Activated CD8-positive, alpha-beta memory T cell treated with anti-CD3 and anti-CD28 coated beads, Interleukin-2, amount 50 U/mL, for 24 hours (primary cell): ENCODE measurements at regions not wholly inside any gene's neighbourhood (a gene's known extent, or its start where the extent isn't known, plus 50 kb on each side); places are given as distances from the start of the nearest gene placed in this dataset.
"Not testable (repeated sequence)": the region's sequence is repeated elsewhere in the genome, so short reads cannot be mapped to it uniquely, and the experiment has no call there.

Experiments
- DNase-seq: peaks from one replicate; pipeline ENCODE4 v3.0.0-alpha.2; 2020; ENCODE audit errors: extremely low read depth

GRCh38 chr1:185473186-185473585 lies 156.1 kb upstream of the IVNS1ABP start:
- DNase-seq = no peak

GRCh38 chr1:185468626-185469025 lies 151.6 kb upstream of the IVNS1ABP start:
- no peak for DNase-seq

- DNase-seq = no peak
Measured at GRCh38 chr1:185467122-185467521, 150.1 kb upstream of the IVNS1ABP start.

- no peak for DNase-seq
Measured at GRCh38 chr1:185464777-185465176, 147.7 kb upstream of the IVNS1ABP start.

- DNase-seq = no peak
Measured at GRCh38 chr1:185463433-185463832, 146.4 kb upstream of the IVNS1ABP start.

- DNase-seq = no peak
Measured at GRCh38 chr1:185463011-185463410, 146.0 kb upstream of the IVNS1ABP start.

GRCh38 chr1:185460723-185461122 lies 143.7 kb upstream of the IVNS1ABP start:
- DNase-seq = not testable (repeated sequence)

GRCh38 chr1:185459141-185459540 lies 142.1 kb upstream of the IVNS1ABP start:
- no peak for DNase-seq

GRCh38 chr1:185458670-185459069 lies 141.6 kb upstream of the IVNS1ABP start:
- no peak for DNase-seq

- no peak for DNase-seq
Measured at GRCh38 chr1:185453496-185454192, 136.6 kb upstream of the IVNS1ABP start.

- DNase-seq = no peak
Measured at GRCh38 chr1:185450917-185451316, 133.9 kb upstream of the IVNS1ABP start.

GRCh38 chr1:185450060-185450788 lies 133.2 kb upstream of the IVNS1ABP start:
- DNase-seq = no peak

- no peak for DNase-seq
Measured at GRCh38 chr1:185449378-185450059, 132.5 kb upstream of the IVNS1ABP start.

GRCh38 chr1:185448591-185449186 lies 131.6 kb upstream of the IVNS1ABP start:
- DNase-seq = no peak

- DNase-seq = no peak
Measured at GRCh38 chr1:185446131-185446530, 129.1 kb upstream of the IVNS1ABP start.

GRCh38 chr1:185445594-185445993 lies 128.6 kb upstream of the IVNS1ABP start:
- DNase-seq = no peak

GRCh38 chr1:185444676-185445075 lies 127.6 kb upstream of the IVNS1ABP start:
- DNase-seq = no peak

GRCh38 chr1:185442050-185442449 lies 125.0 kb upstream of the IVNS1ABP start:
- no peak for DNase-seq

GRCh38 chr1:185441605-185442004 lies 124.6 kb upstream of the IVNS1ABP start:
- no peak for DNase-seq

- no peak for DNase-seq
Measured at GRCh38 chr1:185440877-185441276, 123.8 kb upstream of the IVNS1ABP start.

- DNase-seq = no peak
Measured at GRCh38 chr1:185439727-185440415, 122.8 kb upstream of the IVNS1ABP start.

GRCh38 chr1:185438936-185439335 lies 121.9 kb upstream of the IVNS1ABP start:
- no peak for DNase-seq
